RWPE1 (cell line): ENCODE measurements at regions not wholly inside any gene's neighbourhood (a gene's known extent, or its start where the extent isn't known, plus 50 kb on each side); places are given as distances from the start of the nearest gene placed in this dataset.
"Not testable (repeated sequence)": the region's sequence is repeated elsewhere in the genome, so short reads cannot be mapped to it uniquely, and the experiment has no call there.

Experiments used
- CTCF ChIA-PET: fragments of 350-600 bp; sonication (Branson Sonifier 250); formaldehyde crosslinking; extraction: SDS; loops from one replicate; lab custom pipeline; 2021; lab: Yijun Ruan, JAX
- POLR2A ChIA-PET: fragments of 400-600 bp; formaldehyde crosslinking; extraction: SDS; loops from one replicate; lab custom pipeline; 2020; ENCODE audit warnings: antibody characterized with exemption; ENCODE audit not compliant: low non-redundant PET; lab: Yijun Ruan, JAX
- DNase-seq: peaks from one replicate; pipeline ENCODE4 v3.0.0; 2012; ENCODE audit warnings: low spot score
- H3K27ac ChIP-seq: fragments of 450-650 bp; 2 replicates; pipeline ENCODE4 v1.5.1; 2017
- TF ChIP-seq, protein P1 (sequence below): fragments of 450-650 bp; conservative IDR thresholded peaks from 2 replicates; pipeline ENCODE4 v1.5.1; 2017; ENCODE audit warnings: low read depth, mild to moderate bottlenecking

DNA sequence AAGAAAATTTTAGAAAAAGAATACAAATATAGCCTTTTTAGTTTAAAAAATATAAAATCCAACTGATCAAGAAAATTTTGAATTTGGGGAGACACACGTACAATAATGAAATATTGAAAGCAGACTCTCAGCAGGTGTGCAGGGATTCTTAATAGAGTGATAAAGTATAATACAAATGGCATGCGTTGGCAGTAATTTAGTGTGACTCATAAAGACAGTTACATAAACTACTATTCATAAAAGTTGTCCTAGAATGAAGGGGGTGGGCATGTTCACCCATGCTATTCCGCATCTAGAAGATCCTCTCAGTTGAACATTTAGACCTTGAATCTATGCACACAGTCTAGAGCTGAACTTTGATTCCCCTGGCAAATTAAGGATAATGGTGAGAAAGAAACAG lies 200.4 kb upstream of the AVPR1A start:
- ChIA-PET POLR2A (no interaction called here), CTCF (interaction anchor here (0.7 kb wide), 2 partner anchors 19 to 252 kb away, joined by 3 to 5 read pairs; no protein-coding TSS in a partner anchor)
- TF ChIP-seq, protein P1, sequence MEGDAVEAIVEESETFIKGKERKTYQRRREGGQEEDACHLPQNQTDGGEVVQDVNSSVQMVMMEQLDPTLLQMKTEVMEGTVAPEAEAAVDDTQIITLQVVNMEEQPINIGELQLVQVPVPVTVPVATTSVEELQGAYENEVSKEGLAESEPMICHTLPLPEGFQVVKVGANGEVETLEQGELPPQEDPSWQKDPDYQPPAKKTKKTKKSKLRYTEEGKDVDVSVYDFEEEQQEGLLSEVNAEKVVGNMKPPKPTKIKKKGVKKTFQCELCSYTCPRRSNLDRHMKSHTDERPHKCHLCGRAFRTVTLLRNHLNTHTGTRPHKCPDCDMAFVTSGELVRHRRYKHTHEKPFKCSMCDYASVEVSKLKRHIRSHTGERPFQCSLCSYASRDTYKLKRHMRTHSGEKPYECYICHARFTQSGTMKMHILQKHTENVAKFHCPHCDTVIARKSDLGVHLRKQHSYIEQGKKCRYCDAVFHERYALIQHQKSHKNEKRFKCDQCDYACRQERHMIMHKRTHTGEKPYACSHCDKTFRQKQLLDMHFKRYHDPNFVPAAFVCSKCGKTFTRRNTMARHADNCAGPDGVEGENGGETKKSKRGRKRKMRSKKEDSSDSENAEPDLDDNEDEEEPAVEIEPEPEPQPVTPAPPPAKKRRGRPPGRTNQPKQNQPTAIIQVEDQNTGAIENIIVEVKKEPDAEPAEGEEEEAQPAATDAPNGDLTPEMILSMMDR, result no peak
- no peak overlapping the region for H3K27ac ChIP-seq
- DNase-seq, result peak; percentile 50

DNA sequence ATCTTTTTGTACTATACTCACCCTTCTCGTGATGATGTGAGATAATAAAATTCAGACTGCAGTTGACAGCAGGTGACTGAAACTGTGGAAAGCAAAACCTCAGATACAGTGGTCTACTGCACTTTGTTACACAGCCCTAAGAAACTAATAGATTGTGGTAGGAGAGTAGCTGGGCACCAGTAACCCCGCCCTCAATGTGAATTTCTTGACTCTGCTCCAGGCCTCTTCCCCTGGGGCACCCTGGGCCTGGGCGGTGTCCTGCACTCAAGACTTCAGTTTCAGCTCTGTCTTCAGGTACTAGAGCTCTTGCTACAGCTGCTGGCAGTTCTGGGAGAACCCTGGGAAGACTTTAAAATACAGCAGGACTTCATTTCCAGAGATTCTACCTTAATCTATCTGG lies 197.6 kb upstream of the AVPR1A start:
- no peak overlapping the region for H3K27ac ChIP-seq
- ChIA-PET CTCF (no interaction called here), POLR2A (no interaction called here)
- peak; percentile 5 for DNase-seq
- TF ChIP-seq, protein P1, result no peak

DNA sequence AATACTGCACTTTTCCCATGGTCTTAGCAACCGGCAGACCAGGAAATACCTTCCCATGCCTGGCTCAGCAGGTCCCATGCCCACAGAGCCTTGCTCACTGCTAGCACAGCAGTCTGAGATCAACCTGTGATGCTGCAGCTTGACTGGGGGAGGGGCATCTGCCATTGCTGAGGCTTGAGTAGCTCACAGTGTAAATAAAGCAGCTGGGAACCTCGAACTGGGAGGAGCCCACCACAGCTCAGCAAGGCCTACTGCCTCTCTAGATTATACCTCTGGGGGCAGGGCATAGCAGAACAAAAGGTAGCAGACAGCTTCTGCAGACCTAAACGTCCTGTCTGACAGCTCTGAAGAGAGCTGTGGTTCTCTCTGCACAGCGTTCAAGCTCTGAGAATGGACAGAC lies 186.2 kb upstream of the AVPR1A start:
- H3K27ac ChIP-seq, DNase-seq, POLR2A ChIA-PET: not testable (repeated sequence)
- CTCF ChIA-PET, result interaction anchor here (1.1 kb wide), 1 partner anchor 41 kb away, joined by 4 read pairs; no protein-coding TSS in a partner anchor

DNA sequence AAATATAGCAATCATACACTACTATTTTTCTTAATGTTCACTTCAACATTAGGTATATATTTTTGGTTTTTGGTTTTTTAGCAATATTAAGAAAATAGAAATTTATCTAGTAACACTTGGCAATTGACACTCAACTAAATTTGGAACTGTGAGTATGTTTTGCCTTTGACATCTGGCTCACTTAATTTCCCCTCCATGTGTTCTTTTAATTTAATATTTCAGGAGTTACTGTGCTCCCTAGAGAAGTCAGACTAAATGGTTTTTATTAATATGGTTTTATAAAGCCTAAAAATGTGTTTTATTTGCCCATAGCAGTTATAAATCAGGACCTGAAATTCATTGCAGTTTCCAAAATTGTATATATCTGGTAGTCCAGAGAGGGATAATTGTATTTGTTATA lies 175.3 kb upstream of the AVPR1A start:
- TF ChIP-seq, protein P1, result no peak
- no peak for DNase-seq
- POLR2A ChIA-PET, result no interaction called here
- CTCF ChIA-PET, result interaction anchor here (0.7 kb wide), 1 partner anchor 555 kb away, joined by 4 read pairs; no protein-coding TSS in a partner anchor
- no peak overlapping the region for H3K27ac ChIP-seq

DNA sequence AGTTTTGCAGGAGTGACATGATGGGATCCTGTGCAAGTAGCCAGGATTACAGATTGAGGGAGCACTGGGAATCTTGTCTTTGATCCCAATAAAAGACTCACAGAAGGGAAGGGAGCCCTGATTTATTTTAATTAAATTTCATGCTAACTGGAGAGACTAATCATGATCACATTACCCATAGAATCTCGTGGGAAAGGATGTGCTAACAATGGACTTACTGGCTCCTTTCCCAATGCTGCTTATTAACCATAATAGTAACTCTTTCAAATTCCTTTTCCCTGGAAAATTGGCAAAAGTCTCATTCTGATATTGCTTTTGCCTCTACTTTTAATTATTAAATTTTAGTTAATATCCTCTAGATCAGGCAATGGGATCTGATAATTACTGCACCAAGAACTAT lies 174.8 kb upstream of the AVPR1A start:
- TF ChIP-seq, protein P1, result no peak
- CTCF ChIA-PET, result interaction anchor here (0.7 kb wide), 1 partner anchor 554 kb away, joined by 4 read pairs; no protein-coding TSS in a partner anchor
- DNase-seq, result no peak
- H3K27ac ChIP-seq, result no peak overlapping the region
- POLR2A ChIA-PET, result no interaction called here

DNA sequence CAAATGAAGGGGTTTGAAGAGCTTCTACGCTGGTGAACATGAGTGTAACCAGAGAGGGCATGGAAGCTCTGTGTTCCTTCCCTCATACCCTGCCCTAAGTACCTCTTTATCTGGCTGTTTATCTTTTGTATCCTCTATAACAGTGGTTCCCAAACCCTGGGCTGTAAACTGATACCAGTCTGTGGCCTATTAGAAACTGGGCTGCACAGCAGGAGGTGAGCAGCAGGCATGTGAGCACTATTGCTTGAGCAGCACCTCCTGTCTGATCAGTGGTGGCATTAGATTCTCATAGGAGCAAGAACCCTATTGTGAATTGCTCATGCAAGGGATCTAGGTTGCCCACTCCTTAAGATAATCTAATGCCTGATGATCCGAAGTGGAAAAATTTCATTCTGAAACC lies 172.9 kb upstream of the AVPR1A start:
- ChIA-PET POLR2A (no interaction called here), CTCF (interaction anchor here (0.6 kb wide), 1 partner anchor 420 kb away, joined by 5 read pairs; no protein-coding TSS in a partner anchor)
- TF ChIP-seq, protein P1, result no peak
- H3K27ac ChIP-seq, result no peak overlapping the region
- DNase-seq, result no peak

DNA sequence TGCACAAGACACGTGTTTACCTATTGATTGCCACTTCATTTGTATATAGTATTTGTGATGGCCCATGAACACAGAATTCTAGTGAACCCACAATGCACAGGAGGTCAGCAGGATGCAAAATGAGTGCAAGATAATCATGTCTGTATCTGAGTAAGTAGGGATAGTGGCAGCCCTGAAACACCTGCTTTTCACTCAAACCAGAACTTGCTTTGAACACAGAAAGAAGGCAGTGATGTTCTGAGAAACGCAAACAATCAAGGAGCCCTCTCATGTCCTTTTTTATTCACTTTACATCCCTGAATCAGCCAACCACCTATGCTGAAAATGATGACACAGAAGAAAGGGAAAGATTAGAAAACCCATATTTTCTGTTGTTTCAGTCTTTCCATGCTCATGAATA lies 170.4 kb upstream of the AVPR1A start:
- POLR2A ChIA-PET, result no interaction called here
- H3K27ac ChIP-seq, result no peak overlapping the region
- DNase-seq, result no peak
- CTCF ChIA-PET, result no interaction called here
- TF ChIP-seq, protein P1, result no peak
